Activated CD8-positive, alpha-beta memory T cell treated with anti-CD3 and anti-CD28 coated beads, Interleukin-2, amount 50 U/mL, for 1 hour (primary cell): ENCODE measurements at regions not wholly inside any gene's neighbourhood (a gene's known extent, or its start where the extent isn't known, plus 50 kb on each side); places are given as distances from the start of the nearest gene placed in this dataset.
"Not testable (repeated sequence)": the region's sequence is repeated elsewhere in the genome, so short reads cannot be mapped to it uniquely, and the experiment has no call there.

Experiments
- DNase-seq: peaks from one replicate; pipeline ENCODE4 v3.0.0-alpha.2; 2020; ENCODE audit errors: extremely low read depth

GRCh38 chr9:7622481-7622880 lies 177.1 kb downstream of the DMAC1 start:
- DNase-seq: no peak

- DNase-seq: no peak
These were observed 184.2 kb downstream of the DMAC1 start for GRCh38 chr9:7615344-7615743.

- DNase-seq: no peak
These were observed 185.6 kb downstream of the DMAC1 start for GRCh38 chr9:7613931-7614330.

- no peak for DNase-seq
These were observed 191.3 kb downstream of the DMAC1 start for GRCh38 chr9:7608261-7608660.

GRCh38 chr9:7607421-7607820 lies 192.2 kb downstream of the DMAC1 start:
- DNase-seq: no peak

GRCh38 chr9:7606591-7606990 lies 193.0 kb downstream of the DMAC1 start:
- no peak for DNase-seq

GRCh38 chr9:7601739-7602138 lies 197.8 kb downstream of the DMAC1 start:
- no peak for DNase-seq

GRCh38 chr9:7597716-7598115 lies 201.9 kb downstream of the DMAC1 start:
- DNase-seq: no peak

- no peak for DNase-seq
These were observed 207.0 kb downstream of the DMAC1 start for GRCh38 chr9:7592321-7593316.

- DNase-seq: no peak
These were observed 208.1 kb downstream of the DMAC1 start for GRCh38 chr9:7591501-7591900.

- DNase-seq: no peak
These were observed 219.0 kb downstream of the DMAC1 start for GRCh38 chr9:7580568-7580967.

- DNase-seq: no peak
These were observed 220.2 kb downstream of the DMAC1 start for GRCh38 chr9:7579351-7579750.

- DNase-seq: no peak
These were observed 220.6 kb downstream of the DMAC1 start for GRCh38 chr9:7578951-7579350.

GRCh38 chr9:7570107-7570720 lies 229.4 kb downstream of the DMAC1 start:
- peak; percentile 24 for DNase-seq

- DNase-seq: no peak
These were observed 231.9 kb downstream of the DMAC1 start for GRCh38 chr9:7567687-7568086.

GRCh38 chr9:7561527-7562080 lies 238.0 kb downstream of the DMAC1 start:
- DNase-seq: no peak

- no peak for DNase-seq
These were observed 238.8 kb downstream of the DMAC1 start for GRCh38 chr9:7560669-7561305.

- DNase-seq: no peak
These were observed 244.9 kb downstream of the DMAC1 start for GRCh38 chr9:7554699-7555098.

GRCh38 chr9:7552706-7553105 lies 246.9 kb downstream of the DMAC1 start:
- DNase-seq: not testable (repeated sequence)

- DNase-seq: no peak
These were observed 250.3 kb downstream of the DMAC1 start for GRCh38 chr9:7549249-7549648.

- DNase-seq: no peak
These were observed 253.3 kb downstream of the DMAC1 start for GRCh38 chr9:7546261-7546660.
